H1 (cell line): ENCODE measurements at regions not wholly inside any gene's neighbourhood (a gene's known extent, or its start where the extent isn't known, plus 50 kb on each side); places are given as distances from the start of the nearest gene placed in this dataset.
A peak's percentile ranks its signal among the peaks of the same experiment; 100 is the strongest.

ENCODE experiments used
- CTCF ChIA-PET: fragments of 300-600 bp; sonication (Branson Sonifier 250); formaldehyde crosslinking; loops from one replicate; lab custom pipeline; 2021; ENCODE audit not compliant: partially characterized antibody; lab: Charles Lee
- POLR2A ChIA-PET: fragments of 300-600 bp; sonication (Branson Sonifier 250); formaldehyde crosslinking; loops from one replicate; lab custom pipeline; 2021; ENCODE audit warnings: inconsistent platforms; ENCODE audit not compliant: partially characterized antibody; lab: Charles Lee
- DNase-seq, 2 experiments: peaks; one replicate each; pipeline versions ENCODE4 v3.0.0 to v3.0.0-alpha.2; 2010 to 2022; ENCODE audit warnings: low spot score in 2 of 2, low read depth in 1 of 2, mixed read lengths in 1 of 2
- FAIRE-seq: peaks from 2 replicates; lab custom pipeline; 2011; peaks lifted over from hg19 to GRCh38; lab: Jason Lieb, UNC
- H2AFZ ChIP-seq: 2 replicates; pipeline ENCODE4 v1.8.1; 2012; ENCODE audit warnings: low read length, inconsistent platforms
- H2AK5ac ChIP-seq: 2 replicates; pipeline ENCODE4 v1.6.1; 2013; ENCODE audit warnings: low read depth, low read length
- H2BK120ac ChIP-seq: replicated peaks from 2 replicates; pipeline ENCODE3; 2013; ENCODE audit warnings: low read depth, low read length, inconsistent platforms
- H2BK12ac ChIP-seq: 2 replicates; pipeline ENCODE4 v1.6.1; 2013; ENCODE audit warnings: low read depth, low read length
- H2BK15ac ChIP-seq: 2 replicates; pipeline ENCODE4 v1.6.1; 2013; ENCODE audit warnings: low read length
- H2BK20ac ChIP-seq: 2 replicates; pipeline ENCODE4 v1.6.1; 2013; ENCODE audit warnings: low read length
- H2BK5ac ChIP-seq: 2 replicates; pipeline ENCODE4 v1.6.1; 2013; ENCODE audit warnings: low read depth, low read length
- H3K14ac ChIP-seq: 2 replicates; pipeline ENCODE4 v1.6.1; 2013; ENCODE audit warnings: inconsistent platforms; ENCODE audit not compliant: insufficient read length
- H3K18ac ChIP-seq: 2 replicates; pipeline ENCODE4 v1.6.1; 2013; ENCODE audit warnings: low read length; ENCODE audit errors: extremely low read depth
- H3K23ac ChIP-seq: 2 replicates; pipeline ENCODE4 v1.6.1; 2013; ENCODE audit warnings: inconsistent platforms; ENCODE audit not compliant: insufficient read length
- H3K23me2 ChIP-seq: 2 replicates; pipeline ENCODE4 v1.6.1; 2013; ENCODE audit warnings: low read depth, low read length
- H3K27ac ChIP-seq: 2 replicates; pipeline ENCODE4 v1.6.1; 2011; ENCODE audit warnings: low read depth, low read length, inconsistent platforms
- H3K27me3 ChIP-seq, 4 experiments: replicated peaks in 1 of 4; 1 replicate in 1 of 4; 2 replicates in 3 of 4; pipeline versions ENCODE4 v1.6.1 to v1.8.1; 2011 to 2013; ENCODE audit warnings: low read length in 3 of 4, mild to moderate bottlenecking in 3 of 4, inconsistent platforms in 2 of 4, mixed read lengths in 2 of 4, moderate library complexity in 1 of 4; ENCODE audit not compliant: control insufficient read depth in 3 of 4, insufficient read depth in 3 of 4; ENCODE audit errors: extremely low read depth in 1 of 4
- H3K36me3 ChIP-seq, 4 experiments: 2 replicates each; pipeline versions ENCODE4 v1.6.1 to v1.8.1; 2011 to 2013; ENCODE audit warnings: mild to moderate bottlenecking in 4 of 4, low read length in 3 of 4, moderate library complexity in 2 of 4, control low read depth in 1 of 4, inconsistent platforms in 1 of 4; ENCODE audit not compliant: insufficient read depth in 4 of 4, control insufficient read depth in 2 of 4
- H3K4ac ChIP-seq: replicated peaks from 2 replicates; pipeline ENCODE3; 2013; ENCODE audit warnings: low read length, low read depth, mixed read lengths, inconsistent platforms; ENCODE audit not compliant: insufficient read length
- H3K4me1 ChIP-seq, 4 experiments: replicated peaks in 1 of 4; 1 replicate in 1 of 4; 2 replicates in 3 of 4; pipeline versions ENCODE4 v1.6.1 to v1.8.1; 2011 to 2013; ENCODE audit warnings: low read length in 3 of 4, inconsistent platforms in 2 of 4, mixed read lengths in 1 of 4; ENCODE audit not compliant: insufficient read depth in 4 of 4, control insufficient read depth in 3 of 4
- H3K4me2 ChIP-seq, 2 experiments: 2 replicates each; pipeline versions ENCODE4 v1.6.1 to v1.8.1; 2011 to 2013; ENCODE audit warnings: low read depth in 2 of 2, low read length in 2 of 2, control low read depth in 1 of 2, inconsistent platforms in 1 of 2, mild to moderate bottlenecking in 1 of 2; ENCODE audit not compliant: insufficient read depth in 1 of 2
- H3K4me3 ChIP-seq, 4 experiments: fragments of 200-600, 300-600 bp in 1 of 4; sonication (generic), shearing (Covaris generic), sonication (Bioruptor Twin) in 1 of 4; 2 replicates each; pipeline versions ENCODE4 v1.5.1 to v1.8.1; 2011 to 2016; ENCODE audit warnings: low read length in 4 of 4, low read depth in 3 of 4, control low read depth in 2 of 4, inconsistent platforms in 2 of 4, mild to moderate bottlenecking in 2 of 4, mixed read lengths in 1 of 4, moderate library complexity in 1 of 4; ENCODE audit not compliant: insufficient read depth in 2 of 4; ENCODE audit errors: extremely low read depth in 1 of 4
- H3K56ac ChIP-seq: replicated peaks from 2 replicates; pipeline ENCODE3; 2013; ENCODE audit warnings: low read depth, mild to moderate bottlenecking, mixed read lengths, low read length, inconsistent platforms; ENCODE audit not compliant: insufficient read length
- H3K79me1 ChIP-seq: 2 replicates; pipeline ENCODE4 v1.6.1; 2013; ENCODE audit warnings: low read depth, low read length, control low read depth
- H3K79me2 ChIP-seq, 2 experiments: 2 replicates each; pipeline versions ENCODE4 v1.6.1 to v1.8.1; 2012 to 2013; ENCODE audit warnings: low read length in 2 of 2, mild to moderate bottlenecking in 2 of 2, inconsistent platforms in 1 of 2; ENCODE audit not compliant: insufficient read depth in 2 of 2, control insufficient read depth in 1 of 2
- H3K9ac ChIP-seq, 4 experiments: replicated peaks in 1 of 4; 1 replicate in 1 of 4; 2 replicates in 3 of 4; pipeline versions ENCODE4 v1.6.1 to v1.8.1; 2011 to 2013; ENCODE audit warnings: low read depth in 3 of 4, low read length in 3 of 4, control low read depth in 2 of 4, mild to moderate bottlenecking in 2 of 4, moderate library complexity in 2 of 4, inconsistent platforms in 1 of 4; ENCODE audit errors: extremely low read depth in 1 of 4
- H3K9me3 ChIP-seq, 2 experiments: 2 replicates each; pipeline versions ENCODE4 v1.6.1 to v1.8.1; 2012 to 2013; ENCODE audit warnings: mild to moderate bottlenecking in 2 of 2, moderate library complexity in 2 of 2, control low read depth in 1 of 2, inconsistent platforms in 1 of 2, low read depth in 1 of 2, low read length in 1 of 2, mixed read lengths in 1 of 2; ENCODE audit not compliant: insufficient read depth in 2 of 2
- H4K20me1 ChIP-seq, 2 experiments: replicated peaks in 1 of 2; 2 replicates each; pipeline versions ENCODE3 to v1.8.1; 2011 to 2013; ENCODE audit warnings: inconsistent platforms in 2 of 2, low read length in 2 of 2, mild to moderate bottlenecking in 1 of 2; ENCODE audit not compliant: insufficient read depth in 2 of 2, control insufficient read depth in 1 of 2
- H4K5ac ChIP-seq: 2 replicates; pipeline ENCODE4 v1.6.1; 2013; ENCODE audit warnings: low read length, low read depth, mixed read lengths, inconsistent platforms; ENCODE audit not compliant: insufficient read length
- H4K8ac ChIP-seq: 2 replicates; pipeline ENCODE4 v1.8.0; 2013; ENCODE audit warnings: mild to moderate bottlenecking, moderate library complexity, low read length, inconsistent platforms; ENCODE audit not compliant: insufficient read depth; ENCODE audit errors: extremely low read depth
- H4K91ac ChIP-seq: replicated peaks from 2 replicates; pipeline ENCODE3; 2013; ENCODE audit warnings: low read length, mixed read lengths, inconsistent platforms; ENCODE audit not compliant: insufficient read length
- CHD2 ChIP-seq: IDR thresholded peaks from 2 replicates; pipeline ENCODE4 v1.6.1; 2012; ENCODE audit warnings: low read length, improper control_type of control experiment
- JUN ChIP-seq: IDR thresholded peaks from 2 replicates; pipeline ENCODE4 v1.6.1; 2011; ENCODE audit warnings: low read depth, mild to moderate bottlenecking, improper control_type of control experiment, low read length
- MAFK ChIP-seq: IDR thresholded peaks from 2 replicates; pipeline ENCODE4 v1.6.1; 2012; ENCODE audit warnings: low read depth, mild to moderate bottlenecking, improper control_type of control experiment, low read length
- NANOG ChIP-seq: IDR thresholded peaks from 2 replicates; pipeline ENCODE4 v1.6.1; 2011; ENCODE audit warnings: low read length, low read depth, mild to moderate bottlenecking, inconsistent platforms; ENCODE audit not compliant: insufficient read depth, poor library complexity, severe bottlenecking
- RXRA ChIP-seq: IDR thresholded peaks from 2 replicates; pipeline ENCODE4 v1.6.1; 2011; ENCODE audit warnings: low read depth, mild to moderate bottlenecking, low read length, moderate library complexity; ENCODE audit not compliant: insufficient read depth
- SIN3A ChIP-seq, 2 experiments: IDR thresholded peaks in 1 of 2; conservative IDR thresholded peaks in 1 of 2; 2 replicates each; pipeline ENCODE4 v1.6.1; 2011 to 2012; ENCODE audit warnings: low read length in 2 of 2, improper control_type of control experiment in 1 of 2, low read depth in 1 of 2, mild to moderate bottlenecking in 1 of 2
- SP4 ChIP-seq: IDR thresholded peaks from 2 replicates; pipeline ENCODE4 v1.6.1; 2012; ENCODE audit warnings: low read length, inconsistent platforms
- SUZ12 ChIP-seq: fragments of 200-600 bp; sonication (generic); IDR thresholded peaks from 2 replicates; pipeline ENCODE4 v1.6.1; 2012; ENCODE audit warnings: mild to moderate bottlenecking, inconsistent platforms, low read length, moderate library complexity, mixed read lengths
- TAF7 ChIP-seq: optimal IDR thresholded peaks from 2 replicates; pipeline ENCODE3; 2011; ENCODE audit warnings: low read depth, mild to moderate bottlenecking, inconsistent platforms, low read length, moderate library complexity, borderline replicate concordance
- TBP ChIP-seq: IDR thresholded peaks from 2 replicates; pipeline ENCODE4 v1.6.1; 2011; ENCODE audit warnings: low read depth, low read length, improper control_type of control experiment
- TCF12 ChIP-seq: IDR thresholded peaks from 2 replicates; pipeline ENCODE4 v1.6.1; 2011; ENCODE audit warnings: low read depth, mild to moderate bottlenecking, low read length
- ZNF274 ChIP-seq: IDR thresholded peaks from 2 replicates; pipeline ENCODE4 v1.7.0; 2012; ENCODE audit warnings: low read length, borderline replicate concordance; ENCODE audit errors: extremely low read depth
- WGBS, 2 experiments: shearing (Covaris generic) in 1 of 2; methylation state at CpG; one replicate each; pipeline versions ENCODE4 v1.1.6 to v1.1.7; 2013 to 2015; ENCODE audit warnings: low lambda C conversion rate in 2 of 2, mixed read lengths in 2 of 2, inconsistent platforms in 1 of 2, low coverage in 1 of 2, missing lambda C conversion rate in 1 of 2; ENCODE audit not compliant: insufficient replicate concordance in 2 of 2, insufficient coverage in 1 of 2, insufficient read length in 1 of 2; ENCODE audit errors: extremely low coverage in 1 of 2, missing lambda C conversion rate in 1 of 2; 5-methylcytosine and 5-hydroxymethylcytosine counted together
- TF ChIP-seq, protein P1 (sequence below): IDR thresholded peaks from 2 replicates; pipeline ENCODE4 v1.6.1; 2012; ENCODE audit warnings: inconsistent platforms

DNA sequence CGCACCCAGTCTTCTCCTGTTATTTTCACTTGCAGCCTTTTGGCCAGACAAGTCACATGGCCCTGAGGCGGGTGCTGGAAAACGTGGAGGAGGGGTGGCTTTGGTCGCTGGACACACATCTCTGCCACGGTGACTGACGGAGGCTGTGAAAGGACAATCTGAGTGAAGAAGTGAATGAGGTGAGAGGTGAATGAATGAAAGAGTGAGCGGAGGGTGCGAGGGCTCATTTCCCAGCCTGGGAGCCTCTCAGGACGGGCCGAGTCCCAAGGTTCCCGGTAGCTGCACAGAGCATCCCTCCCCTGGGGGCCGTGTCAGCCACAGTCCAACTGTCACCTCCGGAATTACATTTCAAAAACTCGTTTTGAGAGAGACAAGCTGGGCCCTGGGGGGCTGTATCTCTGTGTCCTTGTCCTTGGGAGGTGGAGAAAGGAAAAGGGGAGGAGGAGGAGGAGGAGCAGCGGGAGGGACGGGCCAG, 89.6 kb downstream of the UBIAD1 start:
- ChIA-PET CTCF (interaction anchor here (0.6 to 6.0 kb wide), 9 partner anchors 9 to 1458 kb away, joined by 3 to 34 read pairs (median 4); no protein-coding TSS in a partner anchor), POLR2A (no interaction called here)
- Histone ChIP-seq H3K9me3 (no peaks in the 10 kb centered on the region), H4K8ac (no peak overlapping the region), H3K4me3 (no peak overlapping the region), H3K56ac (no peak overlapping the region), H2BK15ac (no peak overlapping the region), H2AFZ (no peak overlapping the region), H3K36me3 (no peaks in the 10 kb centered on the region), H3K27me3 (no peaks in the 10 kb centered on the region), H3K23ac (no peak overlapping the region), H3K27ac (no peak overlapping the region), H3K9ac (no peak overlapping the region), H4K20me1 (no peaks in the 10 kb centered on the region), H3K4ac (no peak overlapping the region), H4K5ac (no peak overlapping the region), H3K79me2 (no peaks in the 10 kb centered on the region), H3K14ac (no peak overlapping the region), H3K79me1 (no peaks in the 10 kb centered on the region), H3K23me2 (no peaks in the 10 kb centered on the region), H3K18ac (no peak overlapping the region)
- 77% methylated on average over 16 of the region's 16 CpGs; no CpG with 5 or more reads in 1 of the 2 experiments for WGBS, 2 experiments
- FAIRE-seq = no peak
- TF ChIP-seq TBP (no peak), TAF7 (no peak), CHD2 (no peak), MAFK (no peak), NANOG (no peak), SIN3A (conservative IDR thresholded peaks at IDR 0.05 in 1 of 2, IDR thresholded peaks at IDR 0.05 in 1 of 2; ENCODE audit: low read depth in 1 of 2, low read length in 2 of 2) (no peak), RXRA (no peak), SP4 (no peak), ZNF274 (no peak), JUN (no peak), TCF12 (no peak), SUZ12 (no peak)
- TF ChIP-seq, protein P1, sequence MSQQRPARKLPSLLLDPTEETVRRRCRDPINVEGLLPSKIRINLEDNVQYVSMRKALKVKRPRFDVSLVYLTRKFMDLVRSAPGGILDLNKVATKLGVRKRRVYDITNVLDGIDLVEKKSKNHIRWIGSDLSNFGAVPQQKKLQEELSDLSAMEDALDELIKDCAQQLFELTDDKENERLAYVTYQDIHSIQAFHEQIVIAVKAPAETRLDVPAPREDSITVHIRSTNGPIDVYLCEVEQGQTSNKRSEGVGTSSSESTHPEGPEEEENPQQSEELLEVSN = no peak
- TF ChIP-seq, all 59 proteins: peak for 0
- no peak overlapping the region for H3K4me2 ChIP-seq
- no peak overlapping the region for H2BK5ac ChIP-seq
- peak overlapping the region; percentile 63 for H4K91ac ChIP-seq
- no peak overlapping the region for H2BK12ac ChIP-seq
- H2BK20ac ChIP-seq = no peak overlapping the region
- DNase-seq = no peak
- peaks cover 0 to 7% (median 4%) of the 10 kb centered on the region in 4 experiments; a peak in 5 of 7 replicates for H3K4me1 ChIP-seq
- H2BK120ac ChIP-seq = no peak overlapping the region
- no peak overlapping the region for H2AK5ac ChIP-seq
